Amygdala (tissue), 56 donors: ENCODE measurements at regions not wholly inside any gene's neighbourhood (a gene's known extent, or its start where the extent isn't known, plus 50 kb on each side); places are given as distances from the start of the nearest gene placed in this dataset.

Experiments used
- DNase-seq, 56 donors: peaks; one replicate each; lab custom pipeline; 2025; lab: John Stamatoyannopoulos, UW

DNA sequence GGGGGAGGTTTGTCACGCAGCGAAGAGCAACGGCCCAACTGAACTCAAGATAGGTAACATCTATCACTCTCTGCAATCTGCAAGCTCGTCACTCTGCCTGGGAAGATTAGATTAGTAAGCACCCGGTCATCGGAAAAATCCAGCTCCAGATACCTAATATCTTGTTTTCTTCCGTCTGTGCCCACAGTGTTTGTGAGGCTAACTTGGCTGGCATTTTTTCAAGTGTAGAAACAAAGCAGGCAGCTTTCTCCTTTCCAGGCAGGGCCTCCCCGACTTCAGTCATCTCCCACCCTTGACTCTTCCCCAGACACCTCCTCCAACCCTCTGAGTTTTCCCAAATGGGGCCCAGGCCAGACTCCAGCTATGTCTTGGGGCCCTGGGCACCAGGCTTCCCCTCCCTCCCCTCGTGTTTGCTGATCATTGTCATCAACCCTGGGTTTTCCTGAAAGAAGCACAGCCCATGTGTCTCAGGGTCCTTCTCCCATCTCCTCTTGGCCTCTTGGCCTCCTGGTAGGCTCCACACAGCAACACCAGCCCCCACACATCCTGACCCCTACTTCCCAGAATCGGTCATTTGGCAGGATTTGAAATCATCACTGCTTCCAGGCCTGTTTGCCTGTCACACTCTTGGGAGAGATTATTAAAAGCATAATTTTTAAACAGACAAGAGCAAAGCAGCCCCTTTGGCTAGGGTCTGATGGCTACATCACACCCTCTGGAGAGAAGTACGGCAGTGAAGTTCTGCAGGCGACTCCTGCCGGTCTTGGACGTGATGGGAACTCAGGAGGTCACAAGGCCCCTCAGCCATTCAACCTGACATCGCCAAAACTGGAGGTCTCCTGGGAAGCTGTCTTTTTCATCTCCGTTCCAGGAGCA, 144.9 kb upstream of the ID2 start:
- no peak for DNase-seq

DNA sequence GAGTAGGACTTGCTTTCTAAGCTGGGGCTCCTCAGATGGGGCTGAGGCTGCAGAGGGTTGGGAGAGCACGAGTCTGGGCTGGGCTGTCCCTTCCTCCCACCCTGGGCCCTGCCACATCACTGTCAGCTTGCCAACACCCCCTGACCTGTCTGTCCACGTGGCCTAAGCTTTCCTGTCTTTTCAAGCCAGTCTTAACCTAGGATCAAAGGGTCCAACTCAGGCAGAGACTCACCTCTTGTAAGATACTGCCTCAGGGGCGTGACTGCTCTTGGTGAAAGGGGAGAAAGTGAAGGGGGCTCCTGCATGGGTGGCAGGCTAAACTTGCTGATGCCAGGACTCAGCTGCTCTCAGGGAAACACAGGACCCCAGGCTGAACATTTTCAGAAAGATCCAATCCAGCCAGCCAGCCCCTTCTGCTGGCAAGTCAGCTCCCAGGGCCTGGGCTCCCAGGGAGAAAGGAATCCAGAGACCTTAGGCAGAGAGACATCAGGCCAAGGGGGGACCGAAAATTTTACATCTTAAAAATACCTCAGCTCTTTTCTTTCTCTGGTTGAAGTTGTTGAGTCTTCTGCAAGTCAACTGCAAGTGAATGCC, 144.2 kb upstream of the ID2 start:
- DNase-seq, result no peak

DNA sequence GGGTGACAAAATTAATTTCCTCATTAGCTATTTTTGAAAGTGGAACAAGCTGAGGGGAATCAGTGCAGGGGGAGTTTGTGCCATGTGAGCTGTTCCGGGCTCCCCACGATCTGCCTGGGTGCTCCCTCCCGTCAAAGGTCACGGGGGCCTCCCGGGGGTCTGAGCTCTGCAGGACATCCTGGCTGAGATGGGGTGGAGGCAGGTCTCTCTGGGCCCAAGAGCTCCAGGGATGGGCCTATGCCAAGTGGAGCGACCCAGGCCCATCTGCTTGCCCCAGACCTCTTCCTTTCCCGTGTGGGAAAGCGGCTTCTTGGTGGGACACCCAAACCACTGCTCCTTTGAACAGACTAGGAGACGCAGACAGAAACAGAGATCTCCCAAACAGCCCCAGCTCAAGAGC, 143.3 kb upstream of the ID2 start:
- no peak for DNase-seq

DNA sequence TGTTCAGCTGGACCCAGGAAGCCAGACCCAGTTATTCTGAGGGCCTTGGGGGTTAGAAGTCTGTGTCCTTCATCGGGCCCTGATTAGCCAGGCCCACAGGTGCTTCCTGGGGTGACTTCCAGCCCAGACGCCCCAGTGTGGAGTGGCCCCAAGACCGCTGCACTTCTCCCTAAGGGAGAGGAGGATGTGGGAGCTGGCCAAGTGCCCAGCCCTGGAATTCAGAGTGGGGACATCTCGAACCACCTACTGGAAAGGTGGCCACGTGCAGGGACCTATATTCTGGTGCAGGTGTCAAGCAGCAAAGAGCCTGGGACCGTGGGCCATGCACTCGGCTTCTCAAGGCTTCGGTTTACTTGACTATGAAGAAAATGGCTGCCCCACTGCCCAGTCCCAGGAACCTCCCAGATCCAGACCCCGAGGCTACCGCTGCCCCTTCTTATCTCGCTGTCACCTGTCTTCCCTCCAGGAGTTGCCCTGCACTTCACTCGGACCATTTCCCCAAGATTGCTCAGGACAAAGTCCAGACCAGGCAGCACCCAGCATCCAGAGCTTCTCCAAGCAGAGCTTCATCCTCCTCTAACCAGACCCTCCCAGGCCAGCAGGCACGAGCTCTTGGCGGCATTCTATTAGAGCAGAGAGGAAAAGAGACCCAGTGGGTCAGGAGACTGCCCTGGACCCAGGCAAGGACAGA, 142.8 kb upstream of the ID2 start:
- no peak for DNase-seq

DNA sequence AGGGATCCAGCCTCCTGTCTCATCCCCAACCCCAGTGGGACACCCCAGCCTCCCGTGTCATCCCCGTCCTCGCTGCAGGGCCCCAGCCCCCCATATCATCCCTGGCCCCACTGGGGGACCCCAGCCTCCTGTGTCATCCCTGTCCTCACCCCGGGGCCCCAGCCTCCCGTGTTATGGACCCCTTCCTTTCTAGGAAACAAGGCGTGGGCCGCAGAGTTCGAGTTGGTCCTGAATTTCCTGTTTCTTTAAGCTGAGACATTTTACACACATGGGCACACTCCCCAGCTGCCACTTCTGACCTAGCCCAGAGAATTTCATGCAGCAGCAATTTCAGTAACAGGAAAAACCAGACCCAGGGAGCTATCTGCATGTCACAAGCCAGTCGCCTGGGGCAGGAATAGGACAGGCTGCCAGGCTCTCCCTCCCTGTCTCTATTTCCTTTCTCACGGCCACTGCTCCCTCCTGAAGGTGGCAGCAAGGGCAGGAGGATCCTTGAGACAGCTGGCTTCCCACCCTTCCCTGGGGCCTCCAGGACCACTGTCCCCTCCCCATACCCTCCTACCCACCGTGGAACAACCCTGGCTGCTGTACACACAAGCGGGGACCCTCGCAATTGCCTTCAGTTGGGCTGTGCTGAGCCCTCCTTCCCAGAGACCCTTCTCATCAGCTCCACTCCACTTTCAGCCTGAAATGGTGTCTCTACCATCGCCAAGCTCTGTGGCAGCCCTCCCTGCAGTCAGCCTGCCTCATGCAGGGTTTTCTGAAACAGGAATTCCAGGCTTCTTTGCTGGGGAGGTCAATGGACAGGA, 141.9 kb upstream of the ID2 start:
- peak in 1 of 56 donors; percentile 22 for DNase-seq

DNA sequence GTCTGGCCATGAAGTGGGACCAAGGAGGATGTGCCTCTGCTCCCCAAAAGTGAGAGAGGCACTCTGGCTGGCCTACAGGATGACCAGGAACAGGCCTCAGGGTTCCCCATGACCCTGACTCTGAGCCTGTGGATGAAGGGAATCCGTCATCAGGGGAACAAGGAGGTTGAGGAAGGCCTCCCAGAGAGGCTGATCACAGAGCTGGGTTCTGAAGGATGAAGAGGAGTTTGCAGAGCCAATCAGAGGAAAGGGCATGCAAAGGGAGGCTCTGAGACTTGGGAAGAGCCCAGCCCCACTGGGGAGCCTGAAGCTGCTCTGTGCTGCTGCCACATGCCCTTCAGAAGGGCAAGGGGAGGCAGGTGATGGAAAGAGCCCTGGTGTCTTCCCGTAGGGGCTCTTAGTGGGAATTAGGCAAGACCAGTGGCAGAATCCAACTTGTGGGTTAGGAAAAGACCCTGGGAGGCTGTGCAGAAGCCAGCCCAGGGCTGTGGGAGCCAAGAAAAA, 141.3 kb upstream of the ID2 start:
- no peak for DNase-seq

DNA sequence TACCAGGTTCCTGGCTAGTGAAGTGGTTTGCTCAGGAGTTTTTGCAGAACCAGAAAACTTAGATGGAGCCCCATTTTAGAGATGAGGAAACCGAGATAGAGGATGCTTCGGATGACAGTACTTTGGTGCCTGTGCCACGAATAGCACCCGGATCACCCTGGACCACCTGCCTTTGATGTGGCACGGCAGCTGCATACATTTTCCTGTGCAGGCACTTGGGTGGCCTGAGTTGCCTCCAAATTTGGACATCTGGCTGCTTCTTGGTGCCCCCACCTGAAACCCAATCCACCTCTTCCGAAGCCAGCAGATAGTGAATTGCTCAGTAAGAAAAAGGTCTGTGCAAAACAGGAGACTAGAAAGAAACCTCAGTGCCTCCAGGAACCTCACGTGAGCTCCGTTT, 140.6 kb upstream of the ID2 start:
- no peak for DNase-seq

DNA sequence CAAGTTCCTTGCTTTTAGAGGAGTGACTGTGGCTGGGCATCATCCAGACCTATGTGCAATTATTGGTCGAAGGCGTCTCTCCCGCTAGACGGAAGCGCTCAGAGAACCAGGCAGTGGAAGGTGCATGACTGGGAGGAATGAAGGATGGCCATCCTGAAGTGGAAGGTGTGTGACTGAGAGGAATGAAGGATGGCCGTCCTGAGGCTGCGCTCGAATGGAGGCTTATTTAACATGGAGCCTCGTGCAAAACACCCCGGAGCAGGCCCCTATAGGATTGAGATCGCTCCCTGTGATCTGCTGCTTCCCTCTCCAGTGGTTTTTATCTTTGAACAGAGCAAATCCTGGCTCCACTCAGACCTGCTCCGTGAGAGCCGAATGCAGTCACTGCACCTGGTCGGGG, 140.2 kb upstream of the ID2 start:
- DNase-seq, result no peak

DNA sequence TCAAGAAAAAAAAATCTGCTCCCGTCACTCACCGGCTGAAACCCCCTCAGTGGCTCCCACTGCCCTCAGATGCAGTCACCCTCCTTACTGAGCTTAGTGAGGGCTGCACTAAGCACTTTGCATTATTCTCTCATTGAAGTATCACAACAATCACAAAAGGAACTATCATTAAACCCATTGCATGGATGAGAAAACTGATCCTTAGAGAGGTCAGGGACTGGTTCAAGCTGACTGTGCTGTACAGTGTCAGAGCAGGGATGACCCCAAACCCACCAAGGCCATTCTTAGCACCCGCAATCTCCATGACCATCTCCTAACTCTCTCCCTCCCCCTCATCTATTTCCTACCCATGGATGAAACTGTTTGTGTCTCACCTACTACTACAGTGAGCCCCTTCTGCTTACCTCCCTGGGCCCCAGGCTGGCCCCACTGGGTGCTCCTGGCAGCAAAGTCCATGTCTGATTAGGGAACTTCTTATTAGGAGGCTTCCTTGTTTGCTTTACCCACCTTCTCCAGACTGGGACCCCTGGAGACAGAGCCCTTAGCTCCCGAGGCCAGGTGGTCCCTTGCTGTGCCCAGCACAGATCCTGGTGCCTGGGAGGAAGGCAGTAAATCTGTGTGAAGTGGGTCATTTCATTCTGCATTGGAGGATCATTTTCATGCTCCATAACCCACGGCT, 139.3 kb upstream of the ID2 start:
- DNase-seq, result no peak

DNA sequence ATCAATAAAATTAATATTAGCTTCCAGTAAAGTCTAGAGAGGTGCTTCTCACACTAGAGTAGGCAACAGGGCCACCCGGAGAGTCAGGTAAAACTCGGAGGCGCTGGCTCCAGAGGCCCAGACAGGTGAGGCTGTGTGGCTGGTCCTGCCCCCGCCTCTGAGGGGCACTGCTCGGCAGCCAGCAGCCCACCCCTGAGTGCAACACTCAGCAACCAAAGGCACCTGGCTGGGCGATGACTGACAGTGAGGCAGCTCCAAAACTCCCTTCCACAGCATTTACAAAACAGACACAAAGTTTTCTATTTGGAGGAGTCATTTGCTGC, 138.8 kb upstream of the ID2 start:
- DNase-seq, result no peak

DNA sequence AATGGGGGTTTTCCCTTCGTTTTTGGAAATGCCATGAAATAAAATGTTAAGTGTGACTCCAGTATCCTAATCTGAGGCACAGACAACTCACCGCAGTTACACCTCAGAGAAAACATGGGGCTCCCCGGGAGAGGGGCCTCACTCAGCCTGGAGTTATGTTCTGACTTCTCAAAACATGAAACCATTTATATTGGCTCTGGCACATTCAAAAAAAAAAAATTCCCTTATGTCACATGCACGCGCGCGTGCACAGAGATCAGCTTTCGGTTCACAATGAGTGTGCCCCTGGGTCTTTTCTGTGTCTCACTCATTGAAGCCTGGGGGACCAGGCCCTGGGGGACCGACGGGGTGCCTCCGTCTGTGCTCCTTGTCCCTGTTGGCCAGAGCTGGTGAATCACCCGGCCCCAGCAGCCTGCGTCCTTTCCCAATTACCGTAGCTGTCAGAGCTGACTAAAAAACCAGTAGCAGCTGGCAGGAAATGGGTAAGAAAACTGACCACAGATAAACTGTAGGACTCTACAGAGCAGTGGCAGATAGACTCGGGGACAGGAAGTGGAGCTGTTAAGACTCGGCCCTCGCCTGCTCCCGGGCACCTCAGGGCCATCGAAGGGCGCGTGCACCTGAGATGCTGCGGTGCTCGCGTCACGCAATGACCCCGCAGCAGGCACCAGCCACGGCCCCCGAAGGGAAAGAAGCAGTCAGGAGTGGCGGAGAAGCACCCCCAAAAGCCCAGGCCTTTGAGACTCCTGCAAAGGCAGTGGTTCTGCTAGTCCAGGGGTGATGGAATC, 138.3 kb upstream of the ID2 start:
- peak in 1 of 56 donors; percentile 23 for DNase-seq

DNA sequence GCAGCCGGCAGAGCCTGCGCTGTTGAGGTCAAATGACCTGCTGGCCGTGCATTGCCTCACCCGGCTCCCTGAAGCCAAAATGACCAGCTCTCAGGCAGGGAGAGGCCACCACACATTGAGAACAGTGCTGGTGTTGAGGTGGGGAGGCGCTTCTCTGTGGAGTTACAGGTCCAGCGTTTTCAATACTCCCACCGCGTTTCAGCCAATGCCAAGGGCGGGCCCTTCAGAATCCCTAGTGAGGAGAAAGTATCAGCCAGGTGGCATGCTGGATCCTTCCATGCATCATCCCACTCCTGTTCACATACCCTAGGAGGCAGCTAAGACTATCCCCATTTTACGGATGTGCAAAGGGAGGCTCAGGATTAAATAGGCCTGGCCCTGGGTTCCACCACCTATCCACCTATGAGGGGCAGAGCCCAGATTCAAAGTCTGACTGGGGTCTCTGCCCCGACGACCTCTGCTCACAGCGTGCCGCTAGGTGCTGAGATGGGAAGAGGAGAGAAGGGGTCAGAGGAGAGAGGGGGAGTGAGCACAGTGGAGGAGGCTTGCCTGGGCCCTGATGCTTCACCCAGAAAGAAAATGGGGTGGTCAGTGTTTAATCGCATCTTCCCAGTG, 137.6 kb upstream of the ID2 start:
- DNase-seq, result no peak

DNA sequence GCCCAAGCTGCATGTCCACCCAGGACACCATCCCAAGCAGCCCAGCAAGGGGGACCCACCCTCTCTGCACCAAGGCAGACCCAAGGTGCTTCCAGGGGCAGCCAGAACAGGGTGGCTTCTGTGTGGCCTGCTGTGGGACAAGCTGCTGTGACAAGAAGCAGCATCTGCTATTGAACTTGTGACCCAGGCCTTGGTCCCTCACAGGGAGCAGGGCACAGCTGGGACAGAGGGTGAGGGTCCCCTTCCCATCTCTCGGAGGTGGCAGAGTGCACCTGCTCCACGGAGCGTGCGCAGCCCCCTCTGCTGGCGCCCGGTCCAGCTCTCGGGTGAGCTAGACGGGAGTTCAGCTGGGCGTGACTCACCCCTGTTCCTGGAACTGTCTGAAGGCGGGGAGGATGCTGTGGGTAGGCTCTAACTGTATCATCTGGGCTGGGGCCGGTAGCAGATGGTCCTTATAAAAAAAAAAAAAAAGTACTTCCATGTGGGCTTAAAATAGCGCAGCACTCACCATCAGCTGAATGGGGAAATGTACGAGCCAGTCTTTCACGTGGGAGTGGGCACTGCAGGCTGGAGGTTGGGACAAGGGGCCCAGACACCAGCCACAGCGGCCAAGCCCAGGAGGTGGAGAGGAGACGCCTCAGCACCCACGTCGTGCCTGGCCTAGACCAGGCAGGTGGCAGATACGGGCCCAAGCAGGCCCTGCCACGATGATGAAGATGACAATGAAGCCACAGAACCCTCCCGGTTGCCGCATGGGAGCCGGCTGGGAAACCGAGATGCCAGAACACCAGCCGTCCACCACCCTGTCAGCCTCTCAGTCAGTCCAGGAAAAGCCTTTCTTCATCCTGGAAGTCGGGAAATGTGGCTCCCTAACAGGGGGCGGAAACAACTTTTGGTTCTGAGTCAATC, 136.8 kb upstream of the ID2 start:
- peak in 21 of 56 donors; percentile 19 to 66 (median 38) for DNase-seq

DNA sequence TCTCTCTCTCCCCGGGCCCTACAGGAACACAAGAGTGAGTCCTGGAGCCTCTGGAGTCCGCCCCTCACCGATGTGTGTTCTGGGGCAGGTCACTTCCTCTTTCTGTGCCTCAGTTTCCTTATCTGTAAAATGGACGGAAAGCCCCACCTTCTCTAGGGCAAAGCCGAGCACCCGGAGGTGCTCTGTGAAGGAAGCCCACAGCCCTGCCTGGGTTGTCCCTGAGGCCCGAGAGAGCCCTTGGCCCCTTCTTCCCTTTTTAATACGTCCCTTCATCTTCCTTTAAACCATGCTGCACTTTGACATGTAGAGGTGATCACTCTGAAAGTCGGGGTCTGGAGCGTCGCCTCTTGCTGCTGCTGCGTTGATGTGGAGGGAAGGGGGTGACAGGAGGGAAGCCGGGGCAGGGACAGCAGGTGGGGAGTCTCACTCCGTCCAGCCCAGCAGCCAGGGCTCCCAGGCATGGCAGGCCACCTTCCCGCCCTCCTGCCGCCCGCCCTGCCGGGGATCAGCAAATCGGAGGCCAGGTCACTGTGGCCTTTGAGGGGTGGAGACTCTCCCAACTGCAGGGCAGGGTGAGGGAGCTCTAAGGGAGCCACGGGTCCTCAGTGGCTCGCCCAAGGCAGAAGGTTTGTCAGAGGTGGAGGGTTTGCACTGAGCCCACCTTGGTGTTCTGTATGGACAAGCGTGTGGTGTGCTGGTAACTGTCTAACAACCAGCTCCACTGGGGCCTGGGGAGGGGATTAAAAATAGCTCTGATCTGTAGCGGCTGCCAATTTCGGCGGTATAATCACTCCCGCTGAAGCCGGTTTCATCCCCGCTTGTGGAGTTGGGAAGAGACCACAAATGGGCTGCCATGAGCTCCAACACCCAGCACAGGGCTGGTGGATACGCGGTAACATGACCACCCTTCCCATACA, 135.9 kb upstream of the ID2 start:
- DNase-seq, result no peak

DNA sequence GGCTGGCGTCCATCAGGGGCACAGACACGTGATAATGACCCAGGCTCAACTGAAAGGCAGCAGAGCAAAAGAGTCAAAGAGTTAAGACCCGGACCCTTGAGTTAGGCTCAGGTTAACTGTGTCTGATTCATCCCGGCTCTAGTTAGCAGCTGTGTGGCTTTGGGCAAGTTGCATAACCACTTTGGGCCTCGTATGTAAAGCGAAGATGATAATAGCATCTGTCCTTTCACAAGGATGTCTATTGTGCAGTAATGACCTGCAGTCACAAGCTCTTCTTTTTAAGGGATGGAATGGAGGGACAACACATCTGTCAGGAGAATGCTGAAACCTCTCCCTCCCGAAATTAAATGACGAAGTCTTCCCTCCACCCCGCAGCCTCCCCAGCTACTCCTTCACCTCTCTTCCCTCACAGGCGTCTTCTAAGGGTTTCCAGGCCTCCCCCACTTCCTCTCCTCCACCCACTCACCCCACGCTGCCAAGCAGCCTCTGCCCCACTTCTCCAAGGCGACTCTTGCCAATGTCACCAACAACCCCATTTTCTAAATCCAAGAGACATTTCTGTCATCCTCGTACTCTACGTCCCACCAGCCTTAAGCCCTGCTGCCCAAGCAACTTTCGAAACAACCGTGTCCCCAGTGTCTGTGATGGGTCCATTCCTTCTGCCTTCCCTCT, 135.1 kb upstream of the ID2 start:
- DNase-seq, result no peak
